ENCODE measurements at regions not wholly inside any gene's neighbourhood (a gene's known extent, or its start where the extent isn't known, plus 50 kb on each side); places are given as distances from the start of the nearest gene placed in this dataset.

- no peaks in the 10 kb centered on the region for H4K20me1 ChIP-seq (ENCODE audit: control insufficient read depth, insufficient read depth, low read length, poor library complexity, severe bottlenecking)
- H3K9me3 Mint-ChIP-seq (ENCODE audit: insufficient read depth), result no peaks in the 10 kb centered on the region
- POLR2A ChIA-PET, result no interaction called here
- H3K79me2 ChIP-seq (ENCODE audit: control insufficient read depth, insufficient read depth, low read length), result no peaks in the 10 kb centered on the region
- H3K4me1 ChIP-seq (ENCODE audit: control insufficient read depth in 2 of 2, insufficient read depth in 2 of 2, low read length in 2 of 2), result peaks cover 21 to 30% of the 10 kb centered on the region in 2 donors
- no peak overlapping the region for H2AFZ ChIP-seq (ENCODE audit: insufficient read depth, low read depth, low read length, poor library complexity, severe bottlenecking)
- WGBS (ENCODE audit: insufficient coverage), result 27% methylated on average over 4 of the region's 4 CpGs
- CTCF ChIA-PET, result no interaction called here
- peak overlapping the region; percentile 1 for H3K9ac ChIP-seq (ENCODE audit: low read length)
- TF ChIP-seq EZH2 (IDR thresholded peaks at IDR 0.05; ENCODE audit: borderline replicate concordance, insufficient read depth, low read depth, low read length, poor library complexity, severe bottlenecking), result no peak
- no peak for TF ChIP-seq CTCF (IDR thresholded peaks at IDR 0.05)
- H3K9me3 ChIP-seq (ENCODE audit: control extremely low read depth in 1 of 3, control insufficient read depth in 2 of 3, insufficient read depth in 1 of 3, low read length in 2 of 3), result no peaks in the 10 kb centered on the region
- ATAC-seq (ENCODE audit: low read depth) (peak; percentile 95), DNase-seq (peak; percentile 70)
- H3K27ac Mint-ChIP-seq, result peak overlapping the region; percentile 28
- H3K36me3 ChIP-seq (replicated peaks in 1 of 2; ENCODE audit: control extremely low read depth in 1 of 2, control insufficient read depth in 1 of 2, extremely low read depth in 1 of 2, insufficient read depth in 2 of 2, low read length in 1 of 2), result no peaks in the 10 kb centered on the region
- intact Hi-C loops (cut with micrococcal nuclease), result loop anchor here (10.0 kb wide), 1 partner anchor 121 kb away; no protein-coding TSS in a partner anchor
- H3K4me3 ChIP-seq (ENCODE audit: control extremely low read depth in 1 of 5, extremely low read depth in 1 of 5, insufficient read depth in 1 of 5, low read depth in 2 of 5, low read length in 4 of 5), result no peak overlapping the region
- peak overlapping the region; percentile 49 for H3K4me2 ChIP-seq (replicated peaks; ENCODE audit: low read depth, low read length, poor library complexity, severe bottlenecking)
- no peaks in the 10 kb centered on the region for H3K27me3 ChIP-seq (replicated peaks in 1 of 4; ENCODE audit: control extremely low read depth in 1 of 4, control insufficient read depth in 3 of 4, insufficient read depth in 4 of 4, low read length in 3 of 4)
- peak overlapping the region; percentile 1 to 48 for H3K27ac ChIP-seq (ENCODE audit: low read length in 2 of 2)
- peak overlapping the region; percentile 20 for H3K4me3 Mint-ChIP-seq
- H3K4me1 Mint-ChIP-seq, result peaks cover 33% of the 10 kb centered on the region
- H3K27me3 Mint-ChIP-seq, result no peaks in the 10 kb centered on the region
Measured at GRCh38 chr2:6224267-6224666, 532.1 kb downstream of the SOX11 start.

GRCh38 chr2:6228251-6228650 lies 536.1 kb downstream of the SOX11 start:
- TF ChIP-seq CTCF (IDR thresholded peaks at IDR 0.05), result no peak
- no peak for TF ChIP-seq EZH2 (IDR thresholded peaks at IDR 0.05; ENCODE audit: borderline replicate concordance, insufficient read depth, low read depth, low read length, poor library complexity, severe bottlenecking)
- no peak overlapping the region for H3K4me3 Mint-ChIP-seq
- intact Hi-C loops (cut with micrococcal nuclease), result loop anchor here (10.0 kb wide), 1 partner anchor 117 kb away; no protein-coding TSS in a partner anchor
- Histone ChIP-seq H3K4me2 (replicated peaks; ENCODE audit: low read depth, low read length, poor library complexity, severe bottlenecking) (no peak overlapping the region), H4K20me1 (ENCODE audit: control insufficient read depth, insufficient read depth, low read length, poor library complexity, severe bottlenecking) (no peaks in the 10 kb centered on the region), H3K79me2 (ENCODE audit: control insufficient read depth, insufficient read depth, low read length) (no peaks in the 10 kb centered on the region), H3K36me3 (replicated peaks in 1 of 2; ENCODE audit: control extremely low read depth in 1 of 2, control insufficient read depth in 1 of 2, extremely low read depth in 1 of 2, insufficient read depth in 2 of 2, low read length in 1 of 2) (no peaks in the 10 kb centered on the region), H3K27me3 (replicated peaks in 1 of 4; ENCODE audit: control extremely low read depth in 1 of 4, control insufficient read depth in 3 of 4, insufficient read depth in 4 of 4, low read length in 3 of 4) (no peaks in the 10 kb centered on the region), H2AFZ (ENCODE audit: insufficient read depth, low read depth, low read length, poor library complexity, severe bottlenecking) (no peak overlapping the region), H3K4me1 (ENCODE audit: control insufficient read depth in 2 of 2, insufficient read depth in 2 of 2, low read length in 2 of 2) (peaks cover 22 to 28% of the 10 kb centered on the region in 2 donors), H3K9me3 (ENCODE audit: control extremely low read depth in 1 of 3, control insufficient read depth in 2 of 3, insufficient read depth in 1 of 3, low read length in 2 of 3) (no peaks in the 10 kb centered on the region), H3K4me3 (ENCODE audit: control extremely low read depth in 1 of 5, extremely low read depth in 1 of 5, insufficient read depth in 1 of 5, low read depth in 2 of 5, low read length in 4 of 5) (no peak overlapping the region), H3K27ac (ENCODE audit: low read length in 2 of 2) (no peak overlapping the region), H3K9ac (ENCODE audit: low read length) (no peak overlapping the region)
- DNase-seq, result no peak
- H3K9me3 Mint-ChIP-seq (ENCODE audit: insufficient read depth), result no peaks in the 10 kb centered on the region
- no peaks in the 10 kb centered on the region for H3K27me3 Mint-ChIP-seq
- no peak for ATAC-seq (ENCODE audit: low read depth)
- ChIA-PET CTCF (no interaction called here), POLR2A (no interaction called here)
- WGBS (ENCODE audit: insufficient coverage), result no CpG with 5 or more reads among the region's 2 CpGs
- no peak overlapping the region for H3K27ac Mint-ChIP-seq
- peaks cover 30% of the 10 kb centered on the region for H3K4me1 Mint-ChIP-seq

Data from B cell (primary cell).